NCI-H2029 treated with DMSO at 0.1 percent for 48 hours (cell line): ENCODE measurements at regions not wholly inside any gene's neighbourhood (a gene's known extent, or its start where the extent isn't known, plus 50 kb on each side); places are given as distances from the start of the nearest gene placed in this dataset.
"Not testable (repeated sequence)": the region's sequence is repeated elsewhere in the genome, so short reads cannot be mapped to it uniquely, and the experiment has no call there.

Experiments used
- DNase-seq: peaks from one replicate; lab custom pipeline; 2025; lab: John Stamatoyannopoulos, UW

GRCh38 chr9:96156171-96156974 is 145.6 kb downstream of the HSD17B3 start:
- no peak for DNase-seq

- no peak for DNase-seq
These were observed 147.9 kb downstream of the HSD17B3 start for GRCh38 chr9:96154081-96154480.

GRCh38 chr9:96152550-96152949 is 149.4 kb downstream of the HSD17B3 start:
- DNase-seq: no peak

GRCh38 chr9:96150324-96151227 is 151.4 kb downstream of the HSD17B3 start:
- no peak for DNase-seq

GRCh38 chr9:96149533-96150280 is 152.3 kb downstream of the HSD17B3 start:
- no peak for DNase-seq

- no peak for DNase-seq
These were observed 153.1 kb downstream of the HSD17B3 start for GRCh38 chr9:96148634-96149532.

- not testable (repeated sequence) for DNase-seq
These were observed 154.9 kb downstream of the HSD17B3 start for GRCh38 chr9:96147029-96147428.

- no peak for DNase-seq
These were observed 160.3 kb downstream of the HSD17B3 start for GRCh38 chr9:96141666-96142065.

GRCh38 chr9:96141128-96141474 is 160.9 kb downstream of the HSD17B3 start:
- no peak for DNase-seq

- DNase-seq: no peak
These were observed 161.5 kb downstream of the HSD17B3 start for GRCh38 chr9:96140296-96141127.

- DNase-seq: no peak
These were observed 162.2 kb downstream of the HSD17B3 start for GRCh38 chr9:96139592-96140295.

GRCh38 chr9:96138616-96139015 is 163.4 kb downstream of the HSD17B3 start:
- DNase-seq: no peak

- DNase-seq: no peak
These were observed 164.1 kb downstream of the HSD17B3 start for GRCh38 chr9:96137671-96138429.

GRCh38 chr9:96136992-96137670 is 164.8 kb downstream of the HSD17B3 start:
- no peak for DNase-seq

- no peak for DNase-seq
These were observed 166.2 kb downstream of the HSD17B3 start for GRCh38 chr9:96135753-96136290.

GRCh38 chr9:96135076-96135752 is 166.8 kb downstream of the HSD17B3 start:
- no peak for DNase-seq

GRCh38 chr9:96133321-96134021 is 168.5 kb downstream of the HSD17B3 start:
- DNase-seq: no peak
